Stimulated activated CD8-positive, alpha-beta memory T cell treated with anti-CD3 and anti-CD28 coated beads, Interleukin-12 subunit alpha, Interleukin-12 subunit beta, amount 100 ng/mL, for 24 hours (primary cell): ENCODE measurements at regions not wholly inside any gene's neighbourhood (a gene's known extent, or its start where the extent isn't known, plus 50 kb on each side); places are given as distances from the start of the nearest gene placed in this dataset.

ENCODE experiments used
- DNase-seq: peaks from one replicate; pipeline ENCODE4 v3.0.0-alpha.2; 2020; ENCODE audit errors: extremely low read depth

GRCh38 chr13:85665286-85665685, 133.9 kb downstream of the SLITRK6 start:
- no peak for DNase-seq

- no peak for DNase-seq
Observed at GRCh38 chr13:85663856-85664255, 135.4 kb downstream of the SLITRK6 start.

GRCh38 chr13:85662186-85662585, 137.0 kb downstream of the SLITRK6 start:
- DNase-seq: no peak

DNA sequence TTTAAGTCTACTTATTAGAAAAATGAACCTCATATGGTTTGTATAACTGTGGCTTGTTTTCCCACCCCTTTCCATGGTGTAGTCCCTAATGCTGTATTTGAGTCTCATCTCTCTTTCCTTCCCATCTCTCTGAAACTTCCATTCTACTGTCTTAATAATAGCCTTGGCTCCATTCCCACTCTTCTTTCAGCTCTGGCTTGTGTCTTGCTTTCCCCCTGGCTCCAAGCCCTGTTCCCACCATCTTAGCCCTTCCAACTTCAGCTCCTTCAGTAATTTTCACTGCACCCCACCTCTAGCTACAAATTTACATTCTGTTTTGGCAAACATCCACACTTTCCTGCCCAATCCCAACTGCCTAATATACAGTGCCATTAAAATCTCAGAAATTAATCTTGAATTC, 137.5 kb downstream of the SLITRK6 start:
- no peak for DNase-seq

- DNase-seq: no peak
Observed at GRCh38 chr13:85659493-85659892, 139.7 kb downstream of the SLITRK6 start.

DNA sequence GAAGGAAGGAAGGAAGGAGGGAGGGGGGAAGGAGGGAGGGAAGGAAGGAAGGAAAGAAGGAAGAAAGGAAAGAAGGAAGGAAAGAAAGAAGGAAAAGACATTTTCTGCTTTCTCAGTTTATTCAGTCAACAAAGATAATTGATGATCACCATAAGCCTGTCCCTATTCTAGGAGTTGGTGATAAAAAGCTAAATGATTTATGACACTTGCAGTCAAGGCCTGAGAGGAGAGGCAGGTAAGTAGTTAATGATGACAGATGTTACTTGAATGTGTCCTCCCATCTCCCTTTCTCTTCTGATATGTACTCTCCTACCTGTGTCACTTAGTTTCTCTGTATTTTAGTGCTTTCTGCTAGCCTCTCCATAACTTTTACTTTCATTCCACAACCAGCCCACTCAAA, 141.3 kb downstream of the SLITRK6 start:
- no peak for DNase-seq

GRCh38 chr13:85655040-85655439, 144.2 kb downstream of the SLITRK6 start:
- DNase-seq: no peak

GRCh38 chr13:85654227-85654626, 145.0 kb downstream of the SLITRK6 start:
- no peak for DNase-seq

DNA sequence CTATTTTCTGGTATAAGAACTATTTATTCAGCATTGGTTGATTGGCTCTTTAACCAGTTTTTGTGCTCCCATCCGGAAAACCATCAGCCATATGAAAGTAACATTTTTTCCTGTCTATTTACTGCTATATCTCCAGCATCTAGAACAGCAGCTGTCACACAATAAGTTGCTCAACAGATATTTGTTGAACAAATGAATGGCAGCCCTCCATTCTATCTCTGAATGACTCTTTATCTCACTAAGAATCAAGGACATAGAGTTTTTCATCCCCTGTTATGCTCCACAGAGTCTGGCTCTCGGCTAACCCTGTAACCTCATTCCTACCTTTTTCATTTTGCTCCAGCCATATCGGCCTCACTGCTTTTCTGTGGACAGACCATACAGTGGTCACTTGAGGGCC, 145.5 kb downstream of the SLITRK6 start:
- no peak for DNase-seq

GRCh38 chr13:85652491-85652890, 146.7 kb downstream of the SLITRK6 start:
- DNase-seq: no peak

DNA sequence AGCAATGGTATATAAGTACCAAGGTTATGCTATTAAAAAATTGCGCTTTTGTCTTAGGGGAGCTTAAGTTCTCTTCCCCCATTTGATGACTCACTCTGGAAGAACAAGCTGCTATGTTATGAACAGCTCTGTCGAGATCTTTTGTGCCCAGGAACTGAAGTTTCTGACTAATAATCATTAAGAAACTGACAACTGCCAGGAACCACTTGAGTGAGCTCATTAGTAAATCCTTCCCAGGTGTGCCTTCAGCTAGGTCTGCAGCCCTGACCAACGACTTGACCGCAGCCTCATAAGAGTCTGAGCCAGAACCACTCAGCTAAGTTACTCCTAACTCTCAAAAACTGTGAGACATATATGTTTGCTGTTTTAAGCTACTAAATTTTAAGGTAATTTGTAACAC, 147.8 kb downstream of the SLITRK6 start:
- no peak for DNase-seq

GRCh38 chr13:85650613-85651012, 148.6 kb downstream of the SLITRK6 start:
- DNase-seq: no peak

DNA sequence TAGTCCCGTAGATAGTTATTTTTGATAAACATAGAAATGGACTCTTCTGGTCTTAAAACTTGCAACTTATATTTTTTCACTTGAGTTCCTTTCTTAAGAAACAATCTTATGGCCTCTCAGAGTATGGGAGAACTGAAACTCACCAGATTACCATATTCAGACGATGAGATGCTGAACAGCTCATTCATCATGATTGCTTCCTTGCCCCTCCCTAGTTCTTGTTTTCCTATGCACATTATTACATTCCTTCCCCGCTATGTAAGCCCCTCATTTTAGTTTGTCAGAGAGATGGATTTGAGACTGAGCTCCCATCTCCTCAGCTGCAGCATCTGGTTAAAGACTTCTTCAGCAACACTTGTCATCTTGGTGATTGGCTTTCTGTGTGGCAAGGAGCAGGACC, 158.5 kb downstream of the SLITRK6 start:
- DNase-seq: no peak

DNA sequence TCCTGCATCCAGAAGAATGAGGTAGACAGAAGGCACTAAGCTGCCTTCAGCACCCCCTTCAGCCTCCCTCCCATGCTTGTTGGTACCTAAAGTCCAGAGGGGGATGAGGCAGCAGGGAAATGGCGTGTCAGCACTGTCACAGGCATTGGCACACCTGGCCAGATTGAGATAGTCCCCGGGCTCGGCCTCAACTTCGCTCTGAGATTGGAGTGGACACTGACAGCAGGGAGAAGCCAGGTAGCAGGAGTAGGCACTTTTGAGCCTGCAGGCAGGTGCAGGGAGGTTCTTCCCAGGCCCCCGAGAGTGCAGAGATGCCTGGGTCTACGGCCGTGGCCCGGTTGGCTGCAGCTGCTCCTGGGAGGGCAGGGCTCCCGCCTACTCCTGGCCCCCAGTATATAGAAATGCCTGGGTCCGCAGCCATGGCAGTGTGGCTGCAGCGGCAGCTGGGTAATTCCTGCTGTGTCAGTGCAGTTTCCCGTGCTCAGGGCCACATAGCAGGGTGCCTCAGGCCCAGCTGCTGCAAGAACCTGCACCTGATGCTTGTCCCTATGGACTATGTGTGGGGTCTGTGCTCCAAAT, 160.3 kb downstream of the SLITRK6 start:
- DNase-seq: no peak

DNA sequence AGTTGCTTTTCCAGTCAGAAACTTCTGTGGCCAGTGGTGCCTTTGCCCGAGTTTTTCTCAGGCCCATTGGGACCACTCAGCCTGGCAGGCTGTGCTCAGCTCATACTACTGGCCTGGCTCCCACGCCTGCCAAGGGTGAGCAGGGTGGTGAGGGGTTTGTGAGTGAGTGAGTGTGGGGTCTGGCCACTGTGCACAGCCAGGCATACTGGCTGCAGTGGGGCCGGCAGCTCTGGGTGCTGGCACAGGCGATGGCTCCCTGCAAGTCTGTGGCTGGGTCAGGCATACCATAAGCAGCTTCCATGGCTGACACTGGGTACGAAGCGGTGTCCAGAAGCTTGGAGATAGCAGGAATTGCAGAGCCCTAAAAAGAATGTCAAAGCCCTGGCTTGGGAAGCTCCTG, 161.0 kb downstream of the SLITRK6 start:
- DNase-seq: no peak

- no peak for DNase-seq
Observed at GRCh38 chr13:85632526-85633195, 166.6 kb downstream of the SLITRK6 start.

DNA sequence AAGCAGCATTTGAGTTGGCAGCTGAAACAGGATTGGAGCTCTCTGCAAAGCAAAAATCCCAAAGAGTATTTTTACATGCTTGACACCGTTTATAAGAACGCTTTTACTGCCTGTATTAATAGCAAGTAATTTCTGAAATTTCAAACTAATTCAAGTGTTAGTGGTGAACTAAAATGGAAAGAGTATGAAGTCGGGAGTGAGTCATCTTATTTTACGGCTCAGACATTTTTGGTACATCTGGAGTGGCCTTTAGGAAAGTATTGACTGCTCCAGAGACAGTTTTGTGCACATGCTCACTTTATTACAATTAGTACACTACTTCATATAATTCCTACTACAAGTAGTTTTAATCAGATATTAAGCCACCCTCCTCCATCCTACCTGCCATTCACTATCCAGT, 167.4 kb downstream of the SLITRK6 start:
- no peak for DNase-seq

DNA sequence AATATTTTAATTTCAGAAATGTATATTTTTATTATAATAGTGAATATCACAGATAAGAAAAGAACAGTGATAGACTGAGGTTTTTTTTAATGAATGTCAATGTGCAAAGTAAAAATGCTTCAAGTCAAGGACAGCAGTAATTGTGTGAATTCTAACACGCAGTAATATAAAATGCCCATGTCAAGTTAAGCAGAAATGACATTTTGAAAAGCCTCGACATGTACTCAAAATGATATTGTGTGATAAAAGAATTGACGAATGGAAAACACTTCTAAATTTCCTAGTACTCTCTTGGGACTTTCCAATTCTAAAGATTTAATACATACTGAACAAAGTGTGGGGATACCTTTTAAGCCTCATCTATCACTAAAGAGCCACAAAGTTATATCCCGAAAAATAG, 172.6 kb downstream of the SLITRK6 start:
- DNase-seq: no peak

DNA sequence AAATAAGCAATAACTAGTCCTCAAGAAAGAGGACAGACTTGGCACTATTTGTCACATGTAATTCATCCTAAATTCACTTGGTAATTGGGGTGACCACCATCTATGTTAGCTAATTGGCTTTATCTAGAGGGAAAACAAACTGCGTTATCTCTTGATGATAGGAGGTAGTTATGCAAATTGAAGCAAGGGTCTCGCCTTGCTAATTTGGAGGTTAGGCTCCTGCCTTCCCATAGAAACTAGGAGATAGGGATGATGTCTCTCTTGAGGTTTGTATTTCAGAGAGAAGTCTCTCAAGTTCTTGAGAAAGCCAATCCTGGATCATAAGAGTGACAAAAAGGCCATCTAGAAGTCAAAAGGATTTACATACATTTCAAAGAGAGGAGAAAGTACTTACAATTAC, 179.9 kb downstream of the SLITRK6 start:
- no peak for DNase-seq

- DNase-seq: no peak
Observed at GRCh38 chr13:85618521-85618920, 180.7 kb downstream of the SLITRK6 start.

GRCh38 chr13:85616275-85616674, 182.9 kb downstream of the SLITRK6 start:
- DNase-seq: no peak

GRCh38 chr13:85615031-85615430, 184.2 kb downstream of the SLITRK6 start:
- no peak for DNase-seq

- no peak for DNase-seq
Observed at GRCh38 chr13:85610024-85610423, 189.2 kb downstream of the SLITRK6 start.

DNA sequence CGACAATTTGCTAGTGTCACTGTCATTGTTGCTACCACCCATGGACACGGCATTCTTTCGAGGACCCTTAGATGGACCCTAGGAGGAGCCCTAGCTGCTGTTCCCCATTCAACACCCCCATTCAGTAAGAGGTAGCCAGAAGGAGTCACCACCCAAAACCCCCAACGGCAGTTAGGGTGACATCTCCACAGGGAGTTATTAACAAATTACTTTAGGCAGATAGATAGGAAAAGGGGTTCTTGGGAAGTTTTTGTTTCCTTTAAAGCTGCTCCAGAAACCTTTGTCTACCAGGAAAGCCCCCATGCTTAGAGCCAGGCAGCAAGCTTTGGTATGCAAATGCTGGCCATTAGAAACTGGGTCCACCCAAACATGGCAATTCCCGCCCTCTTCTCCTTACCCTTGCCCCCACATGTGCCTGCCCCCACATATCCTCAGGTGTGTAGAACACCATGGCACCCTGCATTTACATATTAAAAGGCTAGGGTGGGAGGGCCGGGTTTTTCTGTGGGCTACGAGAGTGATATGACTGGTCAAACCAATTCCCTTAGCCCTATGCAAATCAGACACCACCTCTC, 190.9 kb downstream of the SLITRK6 start:
- no peak for DNase-seq
